Adipose tissue (tissue), 3 donors: ENCODE measurements at regions not wholly inside any gene's neighbourhood (a gene's known extent, or its start where the extent isn't known, plus 50 kb on each side); places are given as distances from the start of the nearest gene placed in this dataset.
"Not testable (repeated sequence)": the region's sequence is repeated elsewhere in the genome, so short reads cannot be mapped to it uniquely, and the experiment has no call there.

Source experiments
- H3K27ac ChIP-seq: one replicate; pipeline ENCODE4 v1.5.1; 2013; ENCODE audit warnings: low read depth, low read length
- WGBS, 3 donors: extraction: QIAGEN DNeasy Blood & Tissue Kit; methylation state at CpG; one replicate each; pipeline ENCODE4 v1.1.7; 2013; 5-methylcytosine and 5-hydroxymethylcytosine counted together
- donor health status: healthy with polysubstance abuse.
- donor health status: Bipolar disorder and iron deficiency.
- donor health status: healthy.

GRCh38 chr6:170156448-170157375 lies 134.2 kb downstream of the DLL1 start:
- WGBS, 3 donors, result 85 to 92% (median 89%) methylated on average over 34 of the region's 34 CpGs
- no peak overlapping the region for H3K27ac ChIP-seq

- 91 to 96% (median 96%) methylated on average over 25 of the region's 25 CpGs for WGBS, 3 donors
These were observed 135.2 kb downstream of the DLL1 start for GRCh38 chr6:170155464-170156196.

GRCh38 chr6:170153436-170154319 lies 137.2 kb downstream of the DLL1 start:
- H3K27ac ChIP-seq, result no peak overlapping the region
- WGBS, 3 donors, result 87 to 89% (median 87%) methylated on average over 26 to 29 of the region's 29 CpGs

More at GRCh38 chr6:170155464-170156196, 135.2 kb downstream of the DLL1 start:
- H3K27ac ChIP-seq, result no peak overlapping the region

GRCh38 chr6:170152989-170153388 lies 137.9 kb downstream of the DLL1 start:
- no peak overlapping the region for H3K27ac ChIP-seq
- WGBS, 3 donors, result 12 to 25% (median 13%) methylated on average over 13 of the region's 13 CpGs

GRCh38 chr6:170152124-170152926 lies 138.6 kb downstream of the DLL1 start:
- 45 to 47% (median 46%) methylated on average over 35 of the region's 35 CpGs for WGBS, 3 donors
- H3K27ac ChIP-seq, result no peak overlapping the region

GRCh38 chr6:170151804-170152123 lies 139.1 kb downstream of the DLL1 start:
- H3K27ac ChIP-seq, result no peak overlapping the region
- WGBS, 3 donors, result 39 to 75% (median 46%) methylated on average over 12 of the region's 12 CpGs

GRCh38 chr6:170151321-170151771 lies 139.5 kb downstream of the DLL1 start:
- no peak overlapping the region for H3K27ac ChIP-seq
- 44 to 74% (median 52%) methylated on average over 11 of the region's 11 CpGs for WGBS, 3 donors

- WGBS, 3 donors, result 68 to 87% (median 78%) methylated on average over 7 of the region's 7 CpGs
These were observed 140.3 kb downstream of the DLL1 start for GRCh38 chr6:170150590-170150945.

GRCh38 chr6:170149681-170150589 lies 140.9 kb downstream of the DLL1 start:
- H3K27ac ChIP-seq, result no peak overlapping the region
- WGBS, 3 donors, result 88 to 94% (median 91%) methylated on average over 9 of the region's 9 CpGs

More at GRCh38 chr6:170150590-170150945, 140.3 kb downstream of the DLL1 start:
- H3K27ac ChIP-seq, result no peak overlapping the region

GRCh38 chr6:170148709-170149470 lies 142.0 kb downstream of the DLL1 start:
- WGBS, 3 donors, result 68 to 80% (median 74%) methylated on average over 16 to 17 of the region's 17 CpGs
- no peak overlapping the region for H3K27ac ChIP-seq

- 26 to 74% (median 30%) methylated on average over 29 to 30 of the region's 30 CpGs for WGBS, 3 donors
- H3K27ac ChIP-seq, result no peak overlapping the region
These were observed 142.8 kb downstream of the DLL1 start for GRCh38 chr6:170147832-170148708.

- 73 to 76% (median 76%) methylated on average over 23 of the region's 23 CpGs for WGBS, 3 donors
- no peak overlapping the region for H3K27ac ChIP-seq
These were observed 143.7 kb downstream of the DLL1 start for GRCh38 chr6:170147056-170147787.

GRCh38 chr6:170146640-170147039 lies 144.2 kb downstream of the DLL1 start:
- 83 to 84% (median 83%) methylated on average over 11 of the region's 12 CpGs for WGBS, 3 donors
- no peak overlapping the region for H3K27ac ChIP-seq

GRCh38 chr6:170146131-170146530 lies 144.7 kb downstream of the DLL1 start:
- not testable (repeated sequence) for H3K27ac ChIP-seq

GRCh38 chr6:170145716-170146115 lies 145.2 kb downstream of the DLL1 start:
- 55 to 65% (median 62%) methylated on average over 3 of the region's 3 CpGs for WGBS, 3 donors
- not testable (repeated sequence) for H3K27ac ChIP-seq
